ENCODE measurements at regions not wholly inside any gene's neighbourhood (a gene's known extent, or its start where the extent isn't known, plus 50 kb on each side); places are given as distances from the start of the nearest gene placed in this dataset.

DNA sequence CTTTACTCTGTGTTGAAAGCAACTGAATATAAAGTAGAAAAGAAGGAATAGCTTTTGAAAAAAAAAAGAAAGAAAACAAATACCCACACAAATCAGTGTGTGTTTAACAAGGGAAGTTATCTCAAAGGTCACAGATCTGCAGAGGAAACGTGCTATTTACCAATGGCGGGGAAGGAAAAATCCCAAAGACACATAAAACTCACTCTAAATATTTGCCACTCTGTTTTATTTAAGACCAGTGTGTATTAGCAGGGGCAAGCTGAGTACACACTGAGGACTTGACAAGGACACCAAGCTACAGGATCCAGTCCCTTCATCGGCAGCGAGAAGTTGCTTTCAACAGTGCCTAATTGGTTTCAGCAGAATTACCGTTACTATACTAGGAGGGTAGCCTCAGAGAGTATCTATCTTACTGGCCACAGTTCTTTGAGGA lies 252.5 kb downstream of the DEPDC1B start (continued):
- TF ChIP-seq FOXA3 (CRISPR knock-in tag; IDR thresholded peaks at IDR 0.05) (peak; percentile 99), ZBTB10 (CRISPR knock-in tag; IDR thresholded peaks at IDR 0.05; ENCODE audit: borderline replicate concordance) (no peak), SRSF4 (IDR thresholded peaks at IDR 0.05; ENCODE audit: low read depth, low read length, poor library complexity, severe bottlenecking) (no peak), GATAD2A (CRISPR knock-in tag; IDR thresholded peaks at IDR 0.05) (peak; percentile 98), MEF2D (CRISPR knock-in tag; IDR thresholded peaks at IDR 0.05) (peak; percentile 93), KDM5B (CRISPR knock-in tag; IDR thresholded peaks at IDR 0.05; ENCODE audit: borderline replicate concordance) (no peak), SMAD3 (CRISPR knock-in tag; IDR thresholded peaks at IDR 0.05) (peak; percentile 89), KAT2B (IDR thresholded peaks at IDR 0.05; ENCODE audit: borderline replicate concordance, low read depth, low read length) (no peak), KDM4B (CRISPR knock-in tag; IDR thresholded peaks at IDR 0.05) (peak; percentile 83), STAT5B (CRISPR knock-in tag; IDR thresholded peaks at IDR 0.05) (peak; percentile 84), ZNF800 (CRISPR knock-in tag; IDR thresholded peaks at IDR 0.05) (no peak), ASH2L (IDR thresholded peaks at IDR 0.05; ENCODE audit: insufficient read length, low read depth, low read length) (peak; percentile 49), SAP130 (CRISPR knock-in tag; IDR thresholded peaks at IDR 0.05; ENCODE audit: low read depth) (peak; percentile 87), ZSCAN9 (CRISPR knock-in tag; IDR thresholded peaks at IDR 0.05; ENCODE audit: borderline replicate concordance) (peak; percentile 55; the same call in 1 of the 2 replicates), ZNF772 (CRISPR knock-in tag; IDR thresholded peaks at IDR 0.05) (peak; percentile 19; the same call in 1 of the 2 replicates), HDAC1 (CRISPR knock-in tag; IDR thresholded peaks at IDR 0.05) (peak; percentile 98), CREM (IDR thresholded peaks at IDR 0.05) (peak; percentile 97), CREM (CRISPR knock-in tag; IDR thresholded peaks at IDR 0.05) (no peak), SP4 (CRISPR knock-in tag; IDR thresholded peaks at IDR 0.05) (no peak), RAD51 (IDR thresholded peaks at IDR 0.05; ENCODE audit: borderline replicate concordance) (no peak), TBP (CRISPR knock-in tag; IDR thresholded peaks at IDR 0.05) (no peak), TFAP4 (IDR thresholded peaks at IDR 0.05; ENCODE audit: borderline replicate concordance, low read depth) (peak; percentile 82)
- TF ChIP-seq, protein P1, sequence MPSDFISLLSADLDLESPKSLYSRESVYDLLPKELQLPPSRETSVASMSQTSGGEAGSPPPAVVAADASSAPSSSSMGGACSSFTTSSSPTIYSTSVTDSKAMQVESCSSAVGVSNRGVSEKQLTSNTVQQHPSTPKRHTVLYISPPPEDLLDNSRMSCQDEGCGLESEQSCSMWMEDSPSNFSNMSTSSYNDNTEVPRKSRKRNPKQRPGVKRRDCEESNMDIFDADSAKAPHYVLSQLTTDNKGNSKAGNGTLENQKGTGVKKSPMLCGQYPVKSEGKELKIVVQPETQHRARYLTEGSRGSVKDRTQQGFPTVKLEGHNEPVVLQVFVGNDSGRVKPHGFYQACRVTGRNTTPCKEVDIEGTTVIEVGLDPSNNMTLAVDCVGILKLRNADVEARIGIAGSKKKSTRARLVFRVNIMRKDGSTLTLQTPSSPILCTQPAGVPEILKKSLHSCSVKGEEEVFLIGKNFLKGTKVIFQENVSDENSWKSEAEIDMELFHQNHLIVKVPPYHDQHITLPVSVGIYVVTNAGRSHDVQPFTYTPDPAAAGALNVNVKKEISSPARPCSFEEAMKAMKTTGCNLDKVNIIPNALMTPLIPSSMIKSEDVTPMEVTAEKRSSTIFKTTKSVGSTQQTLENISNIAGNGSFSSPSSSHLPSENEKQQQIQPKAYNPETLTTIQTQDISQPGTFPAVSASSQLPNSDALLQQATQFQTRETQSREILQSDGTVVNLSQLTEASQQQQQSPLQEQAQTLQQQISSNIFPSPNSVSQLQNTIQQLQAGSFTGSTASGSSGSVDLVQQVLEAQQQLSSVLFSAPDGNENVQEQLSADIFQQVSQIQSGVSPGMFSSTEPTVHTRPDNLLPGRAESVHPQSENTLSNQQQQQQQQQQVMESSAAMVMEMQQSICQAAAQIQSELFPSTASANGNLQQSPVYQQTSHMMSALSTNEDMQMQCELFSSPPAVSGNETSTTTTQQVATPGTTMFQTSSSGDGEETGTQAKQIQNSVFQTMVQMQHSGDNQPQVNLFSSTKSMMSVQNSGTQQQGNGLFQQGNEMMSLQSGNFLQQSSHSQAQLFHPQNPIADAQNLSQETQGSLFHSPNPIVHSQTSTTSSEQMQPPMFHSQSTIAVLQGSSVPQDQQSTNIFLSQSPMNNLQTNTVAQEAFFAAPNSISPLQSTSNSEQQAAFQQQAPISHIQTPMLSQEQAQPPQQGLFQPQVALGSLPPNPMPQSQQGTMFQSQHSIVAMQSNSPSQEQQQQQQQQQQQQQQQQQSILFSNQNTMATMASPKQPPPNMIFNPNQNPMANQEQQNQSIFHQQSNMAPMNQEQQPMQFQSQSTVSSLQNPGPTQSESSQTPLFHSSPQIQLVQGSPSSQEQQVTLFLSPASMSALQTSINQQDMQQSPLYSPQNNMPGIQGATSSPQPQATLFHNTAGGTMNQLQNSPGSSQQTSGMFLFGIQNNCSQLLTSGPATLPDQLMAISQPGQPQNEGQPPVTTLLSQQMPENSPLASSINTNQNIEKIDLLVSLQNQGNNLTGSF (CRISPR knock-in tag; IDR thresholded peaks at IDR 0.05) = no peak
